GM12891 (cell line): ENCODE measurements at regions not wholly inside any gene's neighbourhood (a gene's known extent, or its start where the extent isn't known, plus 50 kb on each side); places are given as distances from the start of the nearest gene placed in this dataset.

ENCODE experiments used
- PAX5 ChIP-seq: IDR thresholded peaks from 2 replicates; pipeline ENCODE4 v1.6.1; 2011; ENCODE audit warnings: low read length, moderate library complexity, mild to moderate bottlenecking; ENCODE audit not compliant: insufficient read depth, severe bottlenecking
- POLR2A ChIP-seq: IDR thresholded peaks from 2 replicates; pipeline ENCODE4 v1.6.1; 2011; ENCODE audit warnings: low read depth, low read length, control low read depth
- POLR2AphosphoS5 ChIP-seq: IDR thresholded peaks from 2 replicates; pipeline ENCODE4 v1.6.1; 2011; ENCODE audit warnings: low read depth, low read length, control low read depth
- POU2F2 ChIP-seq: IDR thresholded peaks from 2 replicates; pipeline ENCODE4 v1.6.1; 2011; ENCODE audit warnings: low read depth, mild to moderate bottlenecking, control low read depth, low read length, moderate library complexity
- SPI1 ChIP-seq: IDR thresholded peaks from 2 replicates; pipeline ENCODE4 v1.6.1; 2011; ENCODE audit warnings: low read depth, low read length, control low read depth
- TAF1 ChIP-seq: IDR thresholded peaks from 2 replicates; pipeline ENCODE4 v1.6.1; 2011; ENCODE audit warnings: low read depth, low read length, control low read depth

DNA sequence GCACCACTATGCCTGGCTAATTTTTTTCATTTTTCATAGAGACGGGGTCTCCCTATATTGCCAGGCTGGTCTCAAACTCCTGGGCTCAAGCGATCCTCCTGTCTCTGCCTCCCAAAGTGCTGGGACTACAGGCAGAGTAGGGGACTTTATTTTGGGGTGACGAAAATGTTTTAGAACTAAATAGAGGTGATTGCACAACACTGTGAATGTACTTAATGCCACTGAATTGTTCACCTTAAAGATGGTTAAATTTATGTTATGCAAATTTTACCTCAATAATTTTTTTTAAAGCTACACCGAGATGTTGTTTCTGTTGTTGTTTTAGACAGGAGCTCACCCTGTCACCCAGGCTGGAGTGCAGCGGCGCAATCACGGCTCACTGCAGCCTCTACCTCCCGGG lies 111.9 kb upstream of the SEC14L1 start:
- no peak for TF ChIP-seq POLR2AphosphoS5
- no peak for TF ChIP-seq POLR2A
- TF ChIP-seq POU2F2: no peak
- TF ChIP-seq TAF1: no peak
- TF ChIP-seq SPI1: no peak
- TF ChIP-seq PAX5: no peak
